ENCODE measurements at regions not wholly inside any gene's neighbourhood (a gene's known extent, or its start where the extent isn't known, plus 50 kb on each side); places are given as distances from the start of the nearest gene placed in this dataset.

GRCh38 chr9:89759572-89759971, 154.8 kb downstream of the GADD45G start:
- ChIA-PET POLR2A (no interaction called here), CTCF (interaction anchor here (1.2 to 1.8 kb wide), 4 partner anchors 10 to 161 kb away, joined by 3 to 5 read pairs (median 4); no protein-coding TSS in a partner anchor)
- 54% methylated on average over 8 of the region's 9 CpGs for WGBS (ENCODE audit: low lambda C conversion rate)
- TF ChIP-seq FOSL2 (IDR thresholded peaks at IDR 0.05; ENCODE audit: borderline replicate concordance, low read depth) (no peak), SIN3A (IDR thresholded peaks at IDR 0.05; ENCODE audit: borderline replicate concordance, low read depth, low read length) (no peak), RCOR1 (IDR thresholded peaks at IDR 0.05; ENCODE audit: low read length) (no peak)
- H3K36me3 ChIP-seq (replicated peaks in 1 of 2; ENCODE audit: control insufficient read depth in 1 of 2, insufficient read depth in 2 of 2, low read length in 1 of 2) = no peaks in the 10 kb centered on the region
- H3K27ac ChIP-seq (ENCODE audit: low read depth in 2 of 2, low read length in 1 of 2) = no peak overlapping the region
- no peaks in the 10 kb centered on the region for H3K27me3 ChIP-seq (ENCODE audit: insufficient read depth)
- no peaks in the 10 kb centered on the region for H3K9me3 ChIP-seq
- no peak overlapping the region for H3K4me3 ChIP-seq (ENCODE audit: low read depth in 2 of 2, low read length in 1 of 2)
- no peaks in the 10 kb centered on the region for H3K9me2 ChIP-seq
- no peak overlapping the region for H3K9ac ChIP-seq
- no peaks in the 10 kb centered on the region for H3K79me2 ChIP-seq (ENCODE audit: insufficient read depth)
- H3K4me2 ChIP-seq = no peak overlapping the region
- no peak for DNase-seq
- no peaks in the 10 kb centered on the region for H4K20me1 ChIP-seq (ENCODE audit: insufficient read depth)
- no peaks in the 10 kb centered on the region for H3F3A ChIP-seq (replicated peaks; ENCODE audit: insufficient read depth)
- no peak overlapping the region for H2AFZ ChIP-seq (ENCODE audit: low read depth)
- peaks cover 0 to 20% of the 10 kb centered on the region in 2 experiments; a peak in 2 of 4 replicates for H3K4me1 ChIP-seq (ENCODE audit: control insufficient read depth in 1 of 2, insufficient read depth in 2 of 2, low read depth in 1 of 2, low read length in 1 of 2)

GRCh38 chr9:89760123-89760522, 155.3 kb downstream of the GADD45G start:
- no peak for DNase-seq
- no peak overlapping the region for H3K9ac ChIP-seq
- ChIA-PET CTCF (interaction anchor here (1.1 to 1.7 kb wide), 4 partner anchors 10 to 162 kb away, joined by 3 to 4 read pairs (median 4); no protein-coding TSS in a partner anchor), POLR2A (no interaction called here)
- no peaks in the 10 kb centered on the region for H4K20me1 ChIP-seq (ENCODE audit: insufficient read depth)
- H3K9me2 ChIP-seq = no peaks in the 10 kb centered on the region
- no peaks in the 10 kb centered on the region for H3K9me3 ChIP-seq
- no peak overlapping the region for H3K4me2 ChIP-seq
- H3K79me2 ChIP-seq (ENCODE audit: insufficient read depth) = no peaks in the 10 kb centered on the region
- no peak overlapping the region for H3K27ac ChIP-seq (ENCODE audit: low read depth in 2 of 2, low read length in 1 of 2)
- peaks cover 0 to 20% of the 10 kb centered on the region in 2 experiments; a peak in 2 of 4 replicates for H3K4me1 ChIP-seq (ENCODE audit: control insufficient read depth in 1 of 2, insufficient read depth in 2 of 2, low read depth in 1 of 2, low read length in 1 of 2)
- TF ChIP-seq MEF2A (IDR thresholded peaks at IDR 0.05; ENCODE audit: borderline replicate concordance, low read depth) = no peak
- TF ChIP-seq RFX5 (IDR thresholded peaks at IDR 0.05; ENCODE audit: low read length) = no peak
- TF ChIP-seq GATA2 (CRISPR knock-in tag; IDR thresholded peaks at IDR 0.05) = no peak
- no peak for TF ChIP-seq ELF1 (IDR thresholded peaks at IDR 0.05)
- no peak for TF ChIP-seq CHD2 (IDR thresholded peaks at IDR 0.05; ENCODE audit: low read length, partially characterized antibody)
- TF ChIP-seq TEAD4 (IDR thresholded peaks at IDR 0.05; ENCODE audit: borderline replicate concordance, insufficient read depth) = no peak
- TF ChIP-seq RXRA (IDR thresholded peaks at IDR 0.05; ENCODE audit: borderline replicate concordance, low read depth) = no peak
- TF ChIP-seq TAF1 (IDR thresholded peaks at IDR 0.05; ENCODE audit: borderline replicate concordance, low read depth, low read length) = no peak
- no peak for TF ChIP-seq USF2 (IDR thresholded peaks at IDR 0.05; ENCODE audit: borderline replicate concordance, low read depth, low read length)
- TF ChIP-seq EZH2phosphoT487 (IDR thresholded peaks at IDR 0.05; ENCODE audit: borderline replicate concordance, low read depth) = no peak
- no peak overlapping the region for H2AFZ ChIP-seq (ENCODE audit: low read depth)
- H3K4me3 ChIP-seq (ENCODE audit: low read depth in 2 of 2, low read length in 1 of 2) = no peak overlapping the region
- no peaks in the 10 kb centered on the region for H3K36me3 ChIP-seq (replicated peaks in 1 of 2; ENCODE audit: control insufficient read depth in 1 of 2, insufficient read depth in 2 of 2, low read length in 1 of 2)
- H3K27me3 ChIP-seq (ENCODE audit: insufficient read depth) = no peaks in the 10 kb centered on the region
- WGBS (ENCODE audit: low lambda C conversion rate) = 61% methylated on average over 6 of the region's 6 CpGs
- H3F3A ChIP-seq (replicated peaks; ENCODE audit: insufficient read depth) = no peaks in the 10 kb centered on the region

Data from SK-N-SH (cell line).